Thyroid gland (tissue), 4 donors: ENCODE measurements at regions not wholly inside any gene's neighbourhood (a gene's known extent, or its start where the extent isn't known, plus 50 kb on each side); places are given as distances from the start of the nearest gene placed in this dataset.

Experiments used
- DNase-seq, 2 donors: peaks; one replicate each; pipeline ENCODE4 v3.0.0-alpha.2; 2019
- H3K27ac ChIP-seq, 3 donors: fragments of 200-600 bp; sonication (generic); 1 replicate in 2 of 3; 2 replicates in 1 of 3; pipeline ENCODE4 v1.5.1; 2016 to 2019; ENCODE audit warnings: mild to moderate bottlenecking in 1 of 3, moderate library complexity in 1 of 3
- H3K27me3 ChIP-seq: fragments of 200-600 bp; sonication (generic); one replicate; pipeline ENCODE4 v1.5.1; 2019
- H3K36me3 ChIP-seq, 2 donors: fragments of 200-600 bp; sonication (generic); one replicate each; pipeline ENCODE4 v1.5.1; 2016 to 2019
- H3K4me1 ChIP-seq, 2 donors: fragments of 200-600 bp; sonication (generic); one replicate each; pipeline ENCODE4 v1.5.1; 2017 to 2019
- H3K4me3 ChIP-seq, 3 donors: fragments of 200-600 bp; sonication (generic); replicated peaks in 1 of 3; 1 replicate in 2 of 3; 2 replicates in 1 of 3; pipeline ENCODE4 v1.5.1; 2016; ENCODE audit warnings: mild to moderate bottlenecking in 1 of 3
- H3K9me3 ChIP-seq: fragments of 200-600 bp; sonication (generic); one replicate; pipeline ENCODE4 v1.5.1; 2017
- POLR2A ChIP-seq, 2 donors: fragments of 450-650 bp; IDR thresholded peaks; one replicate each; pipeline ENCODE4 v1.6.1; 2017; ENCODE audit warnings: antibody characterized with exemption in 2 of 2, mild to moderate bottlenecking in 2 of 2, moderate library complexity in 1 of 2
- WGBS, 2 donors: methylation state at CpG; one replicate each; pipeline ENCODE4 v1.1.5; 2017; 5-methylcytosine and 5-hydroxymethylcytosine counted together
- intact Hi-C: fragments of 100-400 bp; cut with DNase I; formaldehyde crosslinking; loops from one replicate; pipeline ENCODE4 v1.15.1; 2023
- TF ChIP-seq, protein P1 (sequence below), 6 experiments: fragments of 200-600 bp in 3 of 6; fragments of 450-650 bp in 3 of 6; sonication (generic) in 3 of 6; IDR thresholded peaks; one replicate each; pipeline ENCODE4 v1.5.1; 2016 to 2019; ENCODE audit warnings: antibody characterized with exemption in 6 of 6, mild to moderate bottlenecking in 2 of 6, inconsistent platforms in 1 of 6, moderate library complexity in 1 of 6

DNA sequence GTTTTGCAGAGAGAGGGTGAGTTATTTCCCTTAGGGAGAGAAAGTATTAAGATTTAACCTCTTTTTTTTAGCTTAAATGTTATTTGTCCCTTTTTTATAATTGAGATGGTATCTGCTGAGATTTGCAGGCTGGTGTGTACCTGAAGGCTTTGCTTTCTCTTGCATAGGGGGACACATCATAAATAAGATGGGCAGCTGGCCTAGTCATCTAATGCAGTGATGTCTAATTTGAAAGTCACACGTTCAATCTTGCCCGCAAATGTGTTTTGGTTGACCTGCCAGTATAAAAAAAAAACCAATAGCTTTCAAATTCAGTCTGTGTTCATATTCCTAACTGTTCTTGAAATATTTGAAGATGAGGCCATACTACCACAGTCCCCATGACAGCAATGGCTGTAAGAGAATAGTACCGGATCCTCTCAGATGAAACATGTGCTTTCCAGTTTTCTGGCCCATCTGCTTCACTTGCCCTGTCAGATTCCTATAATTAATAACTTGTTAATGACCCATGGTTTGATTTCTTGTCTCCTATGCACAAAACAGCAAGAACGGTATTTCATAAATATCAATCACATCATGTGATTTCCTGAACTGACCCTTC lies 914.2 kb downstream of the IPMK start:
- no peak overlapping the region for H3K27ac ChIP-seq
- H3K9me3 ChIP-seq, result no peaks in the 10 kb centered on the region
- no peak for TF ChIP-seq POLR2A (IDR thresholded peaks at IDR 0.05)
- TF ChIP-seq, protein P1, sequence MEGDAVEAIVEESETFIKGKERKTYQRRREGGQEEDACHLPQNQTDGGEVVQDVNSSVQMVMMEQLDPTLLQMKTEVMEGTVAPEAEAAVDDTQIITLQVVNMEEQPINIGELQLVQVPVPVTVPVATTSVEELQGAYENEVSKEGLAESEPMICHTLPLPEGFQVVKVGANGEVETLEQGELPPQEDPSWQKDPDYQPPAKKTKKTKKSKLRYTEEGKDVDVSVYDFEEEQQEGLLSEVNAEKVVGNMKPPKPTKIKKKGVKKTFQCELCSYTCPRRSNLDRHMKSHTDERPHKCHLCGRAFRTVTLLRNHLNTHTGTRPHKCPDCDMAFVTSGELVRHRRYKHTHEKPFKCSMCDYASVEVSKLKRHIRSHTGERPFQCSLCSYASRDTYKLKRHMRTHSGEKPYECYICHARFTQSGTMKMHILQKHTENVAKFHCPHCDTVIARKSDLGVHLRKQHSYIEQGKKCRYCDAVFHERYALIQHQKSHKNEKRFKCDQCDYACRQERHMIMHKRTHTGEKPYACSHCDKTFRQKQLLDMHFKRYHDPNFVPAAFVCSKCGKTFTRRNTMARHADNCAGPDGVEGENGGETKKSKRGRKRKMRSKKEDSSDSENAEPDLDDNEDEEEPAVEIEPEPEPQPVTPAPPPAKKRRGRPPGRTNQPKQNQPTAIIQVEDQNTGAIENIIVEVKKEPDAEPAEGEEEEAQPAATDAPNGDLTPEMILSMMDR (IDR thresholded peaks at IDR 0.05), result no peak
- no peaks in the 10 kb centered on the region for H3K36me3 ChIP-seq
- WGBS, 2 donors, result 82 to 92% methylated on average over 4 of the region's 4 CpGs
- no peaks in the 10 kb centered on the region for H3K4me1 ChIP-seq
- H3K27me3 ChIP-seq, result no peaks in the 10 kb centered on the region
- no peak overlapping the region for H3K4me3 ChIP-seq
- intact Hi-C loops, result no loop called here
- no peak for DNase-seq

DNA sequence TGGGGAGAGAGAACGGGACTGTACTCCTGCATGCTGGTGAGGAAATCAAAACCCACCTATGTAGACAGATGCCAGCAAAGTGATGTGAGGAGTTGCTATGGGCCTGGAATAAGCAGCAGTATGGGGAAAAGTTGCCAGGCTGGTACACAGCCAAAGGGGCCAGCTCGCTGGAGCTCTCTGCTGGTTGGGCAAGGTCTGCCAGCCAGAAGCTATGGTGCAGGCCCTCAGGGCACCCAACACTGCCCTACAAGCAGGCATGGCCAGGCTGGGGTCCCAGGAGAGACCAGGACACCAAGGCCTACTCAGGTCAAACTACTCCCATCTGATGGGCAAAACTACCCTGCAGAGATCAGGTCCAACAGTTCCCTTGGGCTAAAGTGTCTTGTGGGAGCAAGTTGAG lies 916.6 kb downstream of the IPMK start:
- no peak for DNase-seq
- H3K9me3 ChIP-seq, result no peaks in the 10 kb centered on the region
- no peaks in the 10 kb centered on the region for H3K27me3 ChIP-seq
- no peaks in the 10 kb centered on the region for H3K36me3 ChIP-seq
- H3K4me3 ChIP-seq, result no peak overlapping the region
- 76 to 96% methylated on average over 2 of the region's 2 CpGs for WGBS, 2 donors
- no peaks in the 10 kb centered on the region for H3K4me1 ChIP-seq
- intact Hi-C loops, result no loop called here
- TF ChIP-seq, protein P1 (IDR thresholded peaks at IDR 0.05), result no peak
- no peak for TF ChIP-seq POLR2A (IDR thresholded peaks at IDR 0.05)
- no peak overlapping the region for H3K27ac ChIP-seq

DNA sequence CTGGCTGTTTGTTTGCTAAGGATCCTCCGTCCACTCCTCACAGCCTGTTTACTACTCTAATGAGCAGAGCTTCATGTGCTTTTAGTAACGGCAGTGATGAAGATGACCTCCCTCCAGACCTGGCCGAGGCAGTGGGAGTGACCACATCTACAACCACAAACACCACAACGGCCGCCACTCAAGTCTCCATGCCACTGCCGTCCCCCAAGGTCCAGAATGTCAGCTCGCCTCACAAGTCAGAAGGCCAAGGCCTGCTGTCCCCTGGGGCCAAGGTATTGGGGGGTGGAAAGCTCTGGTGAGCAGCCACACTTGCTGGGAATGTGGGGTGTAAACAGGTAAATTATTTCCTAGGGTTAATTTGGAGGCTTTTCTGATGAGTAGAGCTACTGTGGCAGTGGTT lies 926.4 kb downstream of the IPMK start:
- 89 to 91% methylated on average over 5 to 7 of the region's 7 CpGs for WGBS, 2 donors
- Histone ChIP-seq H3K27me3 (no peaks in the 10 kb centered on the region), H3K9me3 (no peaks in the 10 kb centered on the region), H3K4me3 (no peak overlapping the region), H3K4me1 (no peaks in the 10 kb centered on the region), H3K27ac (no peak overlapping the region), H3K36me3 (no peaks in the 10 kb centered on the region)
- TF ChIP-seq, protein P1 (IDR thresholded peaks at IDR 0.05), result no peak
- TF ChIP-seq POLR2A (IDR thresholded peaks at IDR 0.05), result no peak
- no peak for DNase-seq
- intact Hi-C loops, result loop anchor here (5.0 kb wide), 1 partner anchor 726 kb away; no protein-coding TSS in a partner anchor

DNA sequence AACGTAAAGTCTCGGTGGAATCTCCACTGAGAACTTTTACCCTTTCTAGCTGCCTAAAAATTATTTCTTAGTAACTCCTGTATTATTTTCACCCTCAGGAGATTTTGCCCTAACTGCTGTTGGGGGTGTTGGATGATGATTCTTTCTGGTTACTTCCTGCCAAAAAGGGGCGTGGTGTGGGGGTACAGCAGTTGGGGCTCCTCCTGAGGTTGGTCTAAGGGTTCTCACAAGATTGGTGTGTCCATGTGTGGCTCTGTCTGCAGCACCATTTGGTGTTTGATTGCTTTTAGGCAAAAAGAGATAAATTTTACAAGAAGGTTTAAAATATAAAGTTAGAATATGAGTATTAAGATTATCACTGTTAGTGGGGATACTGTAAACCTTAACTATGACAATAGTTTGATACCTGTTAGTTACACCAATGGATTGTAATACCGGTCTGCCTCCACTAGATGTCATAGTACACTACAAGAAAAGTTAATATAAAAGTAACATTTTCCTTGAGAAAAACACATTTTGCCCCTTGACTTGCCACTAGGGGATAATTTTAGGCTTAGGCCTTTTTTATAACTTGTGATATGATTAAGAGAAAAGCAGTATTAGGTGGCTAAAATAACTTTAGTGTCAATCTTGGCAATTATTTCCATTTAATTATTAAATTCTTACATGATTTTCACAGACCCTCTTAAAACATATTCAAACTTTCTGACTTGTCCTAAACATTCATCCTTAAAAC lies 928.7 kb downstream of the IPMK start:
- Histone ChIP-seq H3K27ac (no peak overlapping the region), H3K4me1 (no peaks in the 10 kb centered on the region), H3K9me3 (no peaks in the 10 kb centered on the region), H3K27me3 (no peaks in the 10 kb centered on the region), H3K4me3 (no peak overlapping the region), H3K36me3 (no peaks in the 10 kb centered on the region)
- no peak for TF ChIP-seq POLR2A (IDR thresholded peaks at IDR 0.05)
- TF ChIP-seq, protein P1 (IDR thresholded peaks at IDR 0.05), result peak; percentile 27 to 79 (median 67)
- intact Hi-C loops, result no loop called here
- DNase-seq, result no peak
- 42 to 45% methylated on average over 4 of the region's 4 CpGs for WGBS, 2 donors

DNA sequence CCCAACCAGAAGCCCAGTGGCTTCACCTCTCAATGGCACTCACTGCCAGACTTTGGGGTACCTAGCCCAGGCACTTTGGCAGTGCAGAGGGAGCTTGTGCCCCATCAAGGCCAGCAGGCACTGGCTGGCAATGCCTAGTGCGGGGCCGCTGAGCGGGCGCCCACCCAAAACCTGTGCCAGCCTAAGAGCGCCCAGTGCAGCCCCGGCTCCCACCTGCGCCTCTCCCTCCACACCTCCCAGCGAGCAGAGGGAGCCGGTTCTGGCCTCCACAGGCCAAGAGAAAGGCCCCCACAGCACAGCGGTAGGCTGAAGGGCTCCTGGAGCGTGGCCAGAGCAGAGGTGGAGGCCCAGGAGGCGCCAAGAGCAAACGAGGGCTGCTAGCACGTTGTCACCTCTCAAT lies 930.8 kb downstream of the IPMK start:
- TF ChIP-seq, protein P1 (IDR thresholded peaks at IDR 0.05), result no peak
- no peak for TF ChIP-seq POLR2A (IDR thresholded peaks at IDR 0.05)
- Histone ChIP-seq H3K4me1 (no peaks in the 10 kb centered on the region), H3K36me3 (no peaks in the 10 kb centered on the region), H3K9me3 (no peaks in the 10 kb centered on the region), H3K27ac (no peak overlapping the region), H3K4me3 (no peak overlapping the region), H3K27me3 (no peaks in the 10 kb centered on the region)
- 81 to 84% methylated on average over 10 to 13 of the region's 14 CpGs for WGBS, 2 donors
- DNase-seq, result no peak
- intact Hi-C loops, result no loop called here
